Stimulated activated CD4-positive, alpha-beta T cell treated with anti-CD3 and anti-CD28 coated beads, Interleukin-15, amount 100 ng/mL, for 48 hours (primary cell): ENCODE measurements at regions not wholly inside any gene's neighbourhood (a gene's known extent, or its start where the extent isn't known, plus 50 kb on each side); places are given as distances from the start of the nearest gene placed in this dataset.
"Not testable (repeated sequence)": the region's sequence is repeated elsewhere in the genome, so short reads cannot be mapped to it uniquely, and the experiment has no call there.

Experiments used
- DNase-seq, 2 donors: peaks; one replicate each; pipeline ENCODE4 v3.0.0-alpha.2; 2020; ENCODE audit warnings: low read depth in 2 of 2

DNA sequence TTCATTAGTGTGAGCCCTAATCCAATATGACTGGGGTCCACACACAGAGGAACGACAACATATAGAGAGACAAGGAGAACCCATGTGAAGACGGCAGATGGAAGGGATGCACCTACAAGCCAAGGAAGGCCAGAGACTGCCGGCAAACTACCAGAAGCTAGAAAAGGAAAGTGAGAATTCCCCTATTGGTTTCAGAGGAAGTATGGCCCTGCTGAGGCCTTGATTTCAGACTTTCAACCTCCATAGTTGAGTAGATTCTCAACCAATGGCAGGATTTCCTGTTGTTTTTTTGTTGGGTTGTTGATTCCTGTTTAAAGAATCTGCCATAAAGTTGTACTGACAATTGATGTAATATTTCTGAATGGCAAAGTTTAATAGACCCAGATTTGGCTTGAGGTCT lies 241.5 kb downstream of the SATB2 start:
- no peak for DNase-seq

GRCh38 chr2:199207011-199207410 lies 250.7 kb downstream of the SATB2 start:
- no peak for DNase-seq

DNA sequence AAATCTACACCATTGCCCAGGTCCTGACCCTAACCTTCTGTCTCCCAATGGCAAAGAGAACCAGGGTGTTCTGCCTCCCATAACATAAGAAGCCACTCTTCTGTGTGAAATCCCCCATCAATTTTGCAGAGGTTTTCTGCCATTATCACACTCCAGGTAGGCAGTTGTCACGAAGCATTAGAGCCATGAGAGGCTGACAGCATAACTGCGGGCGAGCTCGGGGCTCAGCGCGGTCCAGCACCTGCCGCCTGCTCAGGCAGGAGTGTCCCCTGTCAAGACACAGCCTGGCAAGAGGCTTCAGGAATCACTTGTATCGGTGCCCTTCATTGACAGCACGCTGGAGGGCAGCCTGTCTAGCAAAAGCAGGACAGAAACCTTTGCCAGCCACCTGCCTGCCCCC lies 251.2 kb downstream of the SATB2 start:
- no peak for DNase-seq

DNA sequence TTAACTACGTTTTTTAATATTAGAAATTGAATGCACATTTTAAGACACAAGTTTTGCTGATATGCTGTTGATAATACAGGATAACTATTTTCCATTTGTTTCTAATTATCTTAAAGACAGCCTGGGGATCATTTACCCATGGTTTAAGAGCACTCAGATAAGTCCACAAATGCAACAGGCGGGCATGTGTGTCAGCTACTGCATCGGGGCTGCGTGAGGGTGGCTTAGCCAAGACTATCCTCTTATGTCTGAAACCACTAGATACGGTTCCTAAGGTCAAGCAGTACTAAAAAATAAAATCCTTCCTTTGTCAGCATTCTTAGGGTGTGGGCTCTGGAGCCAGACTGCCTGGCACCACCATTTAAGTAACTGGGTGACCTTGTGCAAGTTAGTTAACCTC lies 254.8 kb downstream of the SATB2 start:
- DNase-seq, result no peak

GRCh38 chr2:199201539-199201938 lies 256.2 kb downstream of the SATB2 start:
- DNase-seq, result no peak

DNA sequence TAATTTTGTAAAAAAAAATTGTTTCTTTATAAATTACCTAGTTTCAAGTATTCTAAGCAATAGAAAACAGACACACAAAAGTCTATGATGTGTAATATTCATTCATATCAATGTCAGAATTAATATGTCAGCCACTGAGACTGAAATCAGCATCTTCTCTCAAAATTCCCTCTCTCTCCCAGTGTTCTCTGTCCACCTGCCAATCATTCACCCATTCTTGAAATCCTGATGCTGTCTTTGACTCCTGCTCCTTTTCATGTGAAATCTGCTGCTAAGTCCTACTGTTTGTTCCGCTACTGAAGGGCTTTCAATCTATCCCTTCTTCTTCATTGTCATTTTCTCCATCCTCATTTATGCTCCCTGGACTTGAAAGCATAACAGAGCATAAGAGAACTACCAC lies 257.9 kb downstream of the SATB2 start:
- no peak for DNase-seq

GRCh38 chr2:199197448-199197847 lies 260.3 kb downstream of the SATB2 start:
- DNase-seq, result no peak

GRCh38 chr2:199196686-199197085 lies 261.1 kb downstream of the SATB2 start:
- no peak for DNase-seq

- DNase-seq, result no peak
Observed at GRCh38 chr2:199195927-199196502, 261.7 kb downstream of the SATB2 start.

GRCh38 chr2:199191461-199191860 lies 266.3 kb downstream of the SATB2 start:
- no peak for DNase-seq

- DNase-seq, result no peak
Observed at GRCh38 chr2:199189229-199189628, 268.5 kb downstream of the SATB2 start.

- DNase-seq, result no peak
Observed at GRCh38 chr2:199186301-199186751, 271.4 kb downstream of the SATB2 start.

DNA sequence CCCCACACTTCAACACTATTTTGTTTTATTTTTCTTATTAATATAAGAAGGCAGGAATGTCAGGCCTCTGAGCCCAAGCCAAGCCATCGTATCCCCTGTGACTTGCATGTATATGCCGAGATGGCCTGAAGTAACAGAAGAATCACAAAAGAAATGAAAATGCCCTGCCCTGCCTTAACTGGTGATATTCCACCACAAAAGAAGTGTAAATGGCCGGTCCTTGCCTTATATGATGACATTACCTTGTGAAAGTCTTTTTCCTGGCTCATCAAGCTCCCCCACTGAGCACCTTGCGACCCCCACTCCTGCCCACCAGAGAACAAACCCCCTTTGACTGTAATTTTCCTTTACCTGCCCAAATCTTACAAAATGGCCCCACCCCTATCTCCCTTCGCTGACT lies 272.6 kb downstream of the SATB2 start:
- DNase-seq, result not testable (repeated sequence)

DNA sequence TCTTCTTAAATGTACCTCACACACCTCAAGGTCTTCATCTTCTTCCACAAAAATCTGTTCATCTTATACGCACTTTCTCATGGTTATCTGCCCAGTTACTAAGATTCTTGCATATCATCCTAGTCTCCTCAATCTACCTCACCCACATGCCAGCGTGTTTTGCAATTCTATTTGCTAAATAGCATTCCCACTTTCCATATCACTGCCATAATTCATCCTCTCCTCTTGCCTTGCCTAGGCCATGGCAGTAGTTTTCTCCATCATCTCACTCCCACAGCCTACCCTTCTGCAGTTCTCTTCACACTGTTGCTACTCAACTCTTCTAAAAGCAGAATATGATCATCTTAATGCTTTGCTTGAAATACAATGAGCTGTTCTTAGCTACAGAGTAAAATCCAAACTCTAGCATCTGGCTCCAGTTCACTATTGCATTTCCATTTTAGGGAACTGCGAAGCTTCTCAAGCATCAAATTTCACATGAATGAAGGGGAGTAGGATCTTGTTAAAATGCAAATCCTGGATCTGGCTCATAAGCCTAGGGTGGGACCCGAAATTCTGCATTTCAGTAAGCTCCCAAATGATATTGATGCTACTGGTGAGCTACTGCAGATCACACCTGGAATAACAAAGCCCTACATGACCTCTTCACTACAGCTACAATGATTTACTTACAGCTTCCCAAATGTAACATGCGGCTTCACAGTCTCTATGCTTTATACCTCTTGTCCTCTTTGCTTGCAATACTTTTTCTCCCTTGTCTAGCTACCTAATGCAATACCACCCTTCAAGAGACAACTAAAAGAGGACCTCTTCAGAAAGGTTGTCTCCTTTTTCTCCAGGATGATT lies 293.9 kb downstream of the SATB2 start:
- no peak for DNase-seq

GRCh38 chr2:199160677-199161465 lies 296.9 kb downstream of the SATB2 start:
- DNase-seq, result no peak

GRCh38 chr2:199160081-199160480 lies 297.7 kb downstream of the SATB2 start:
- DNase-seq, result no peak

GRCh38 chr2:199148076-199148845 lies 309.5 kb downstream of the SATB2 start:
- no peak for DNase-seq

- no peak for DNase-seq
Observed at GRCh38 chr2:199147216-199147615, 310.5 kb downstream of the SATB2 start.

DNA sequence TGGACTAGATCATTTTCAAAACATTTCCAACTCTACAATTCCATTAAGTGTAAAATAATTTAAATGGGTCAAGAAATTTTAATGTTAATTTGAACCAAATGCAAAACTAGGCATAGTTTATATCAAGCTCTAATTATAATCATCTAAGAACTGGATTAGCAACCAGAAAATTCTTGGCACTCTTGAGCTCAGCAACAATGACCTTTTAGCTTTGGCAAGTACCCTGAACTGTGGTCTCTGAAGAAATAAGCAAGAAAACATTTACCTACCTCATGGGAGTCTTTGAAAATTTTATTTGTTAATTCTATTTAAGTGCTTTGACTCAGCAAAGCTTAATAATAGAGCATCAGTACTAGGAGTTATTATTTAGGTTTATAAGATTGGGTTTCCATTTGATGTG lies 313.2 kb downstream of the SATB2 start:
- DNase-seq, result no peak

- no peak for DNase-seq
Observed at GRCh38 chr2:199144036-199144435, 313.7 kb downstream of the SATB2 start.

DNA sequence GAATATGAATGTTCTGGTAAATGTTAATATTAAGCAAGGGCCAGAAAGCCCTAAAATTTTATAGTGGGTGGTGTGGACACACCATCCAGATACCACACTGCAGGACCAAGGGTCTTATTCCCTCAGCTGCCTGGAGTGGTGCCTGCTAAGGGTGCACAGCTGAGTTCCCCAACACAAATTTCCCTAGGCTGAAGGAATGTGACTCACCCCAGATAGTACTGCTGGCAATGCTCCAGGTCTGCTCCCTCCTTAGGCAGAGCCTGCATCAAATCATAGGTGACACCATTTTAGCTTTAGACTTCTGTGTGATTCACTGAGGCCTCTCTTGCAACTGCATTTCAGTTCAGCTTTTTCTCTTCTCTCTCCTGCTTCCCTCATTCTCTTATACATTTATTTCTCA lies 321.1 kb downstream of the SATB2 start:
- DNase-seq, result no peak

DNA sequence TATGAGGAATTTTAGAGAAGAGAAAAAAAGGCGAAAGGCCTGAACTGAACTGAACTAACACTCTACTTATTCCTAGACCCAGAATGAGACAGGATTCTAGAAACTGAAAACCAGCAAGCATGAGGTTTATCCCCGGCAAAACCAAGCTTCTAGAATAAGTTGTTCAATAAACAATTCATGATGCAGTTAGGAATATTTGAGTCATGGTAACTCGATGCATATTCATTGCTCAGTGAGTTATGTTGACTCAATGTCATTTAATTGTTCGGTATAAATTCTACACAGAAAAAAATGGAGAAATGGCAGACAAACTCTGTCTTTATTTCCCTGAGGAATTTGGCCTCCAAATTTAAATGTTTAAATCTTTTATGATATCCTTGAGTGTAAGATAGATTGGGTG lies 321.5 kb downstream of the SATB2 start:
- no peak for DNase-seq
